ENCODE measurements at regions not wholly inside any gene's neighbourhood (a gene's known extent, or its start where the extent isn't known, plus 50 kb on each side); places are given as distances from the start of the nearest gene placed in this dataset.

- TF ChIP-seq MXI1 (conservative IDR thresholded peaks at IDR 0.05; ENCODE audit: poor library complexity, severe bottlenecking) (no peak), CTCF (IDR thresholded peaks at IDR 0.05; ENCODE audit: poor library complexity, severe bottlenecking) (no peak), EP300 (conservative IDR thresholded peaks at IDR 0.05; ENCODE audit: poor library complexity, severe bottlenecking) (no peak), RAD21 (conservative IDR thresholded peaks at IDR 0.05) (no peak)
These were observed 93.6 kb upstream of the RFLNA start for GRCh38 chr12:124201248-124201647.

Measured in neural cell (in vitro differentiated cells).